ENCODE measurements at regions not wholly inside any gene's neighbourhood (a gene's known extent, or its start where the extent isn't known, plus 50 kb on each side); places are given as distances from the start of the nearest gene placed in this dataset.

DNA sequence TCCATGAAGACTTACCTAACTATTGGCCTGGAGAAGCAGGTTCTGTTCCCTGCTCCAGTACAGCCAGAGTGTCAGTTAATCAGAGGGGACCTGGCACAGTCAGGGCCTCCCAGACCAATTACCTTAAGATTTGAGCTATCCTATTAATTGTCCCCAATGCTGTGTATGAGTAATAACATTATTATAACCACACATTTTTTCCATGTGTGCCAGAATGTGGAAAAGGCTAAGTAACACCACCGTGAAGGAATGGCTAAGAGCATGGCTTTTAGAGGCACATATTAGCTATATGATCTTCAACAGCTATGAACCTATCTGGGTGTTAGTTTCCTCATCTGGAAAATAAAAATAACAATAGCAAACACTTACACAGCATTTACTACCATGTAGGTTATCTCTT is 111.1 kb upstream of the RAP1B start:
- TF ChIP-seq POLR2A (IDR thresholded peaks at IDR 0.05; ENCODE audit: low read length): no peak
- TF ChIP-seq GATA1 (IDR thresholded peaks at IDR 0.05; ENCODE audit: low read depth, low read length): no peak

Measured in erythroblast (primary cell).